Fibroblast of peridontal ligament (primary cell): ENCODE measurements at regions not wholly inside any gene's neighbourhood (a gene's known extent, or its start where the extent isn't known, plus 50 kb on each side); places are given as distances from the start of the nearest gene placed in this dataset.

Source experiments
- DNase-seq: peaks from one replicate; pipeline ENCODE4 v3.0.0-alpha.2; 2010; ENCODE audit errors: extremely low read depth

- no peak for DNase-seq
These were observed 489.0 kb upstream of the ZFHX3 start for GRCh38 chr16:73536931-73537330.

GRCh38 chr16:73531021-73531420 lies 483.1 kb upstream of the ZFHX3 start:
- no peak for DNase-seq

- no peak for DNase-seq
These were observed 482.6 kb upstream of the ZFHX3 start for GRCh38 chr16:73530529-73530928.

GRCh38 chr16:73529303-73530012 lies 481.5 kb upstream of the ZFHX3 start:
- DNase-seq, result no peak

GRCh38 chr16:73527187-73527586 lies 479.3 kb upstream of the ZFHX3 start:
- no peak for DNase-seq

GRCh38 chr16:73526011-73526804 lies 478.3 kb upstream of the ZFHX3 start:
- no peak for DNase-seq

- DNase-seq, result no peak
These were observed 475.3 kb upstream of the ZFHX3 start for GRCh38 chr16:73523209-73523608.

GRCh38 chr16:73521499-73521898 lies 473.6 kb upstream of the ZFHX3 start:
- DNase-seq, result no peak

- no peak for DNase-seq
These were observed 467.7 kb upstream of the ZFHX3 start for GRCh38 chr16:73515616-73516015.

- no peak for DNase-seq
These were observed 462.9 kb upstream of the ZFHX3 start for GRCh38 chr16:73510852-73511251.

- DNase-seq, result no peak
These were observed 458.7 kb upstream of the ZFHX3 start for GRCh38 chr16:73506568-73507056.

- DNase-seq, result no peak
These were observed 457.6 kb upstream of the ZFHX3 start for GRCh38 chr16:73505577-73505976.

- no peak for DNase-seq
These were observed 457.0 kb upstream of the ZFHX3 start for GRCh38 chr16:73504591-73505575.

GRCh38 chr16:73503093-73503492 lies 455.2 kb upstream of the ZFHX3 start:
- no peak for DNase-seq

- no peak for DNase-seq
These were observed 451.3 kb upstream of the ZFHX3 start for GRCh38 chr16:73499276-73499675.

- no peak for DNase-seq
These were observed 438.0 kb upstream of the ZFHX3 start for GRCh38 chr16:73485880-73486279.

GRCh38 chr16:73483934-73484711 lies 436.2 kb upstream of the ZFHX3 start:
- DNase-seq, result no peak

- DNase-seq, result no peak
These were observed 435.3 kb upstream of the ZFHX3 start for GRCh38 chr16:73483076-73483791.

GRCh38 chr16:73482310-73482709 lies 434.4 kb upstream of the ZFHX3 start:
- DNase-seq, result no peak

- no peak for DNase-seq
These were observed 432.5 kb upstream of the ZFHX3 start for GRCh38 chr16:73480381-73480780.
